ENCODE measurements at regions not wholly inside any gene's neighbourhood (a gene's known extent, or its start where the extent isn't known, plus 50 kb on each side); places are given as distances from the start of the nearest gene placed in this dataset.

GRCh38 chr14:100972118-100972897, 68.8 kb upstream of the RTL1 start:
- Histone ChIP-seq H3K18ac (ENCODE audit: low read depth, low read length) (no peak overlapping the region), H2AFZ (replicated peaks; ENCODE audit: low read length, poor library complexity) (no peak overlapping the region), H4K8ac (ENCODE audit: low read depth in 2 of 2, low read length in 2 of 2) (no peak overlapping the region), H3K27ac (ENCODE audit: insufficient read depth, low read length) (no peak overlapping the region), H3K9me1 (ENCODE audit: insufficient read depth, low read length) (no peaks in the 10 kb centered on the region; the same call in 1 of the 2 replicates), H3K4ac (ENCODE audit: low read depth, low read length) (no peak overlapping the region), H3K14ac (replicated peaks; ENCODE audit: low read depth, low read length) (no peak overlapping the region), H3K9me3 (ENCODE audit: control insufficient read depth, insufficient read depth, low read length) (no peaks in the 10 kb centered on the region), H2AK9ac (replicated peaks; ENCODE audit: low read depth, low read length, poor library complexity) (no peak overlapping the region), H2BK120ac (ENCODE audit: low read depth, low read length) (no peak overlapping the region), H4K5ac (ENCODE audit: low read depth, low read length) (no peak overlapping the region), H3K27me3 (ENCODE audit: control insufficient read depth, insufficient read depth, low read length) (no peaks in the 10 kb centered on the region), H3K79me1 (ENCODE audit: low read depth in 1 of 2, low read length in 2 of 2) (peaks cover 0 to 5% of the 10 kb centered on the region in 2 experiments; a peak in 1 of 4 replicates), H3K9ac (ENCODE audit: low read depth, low read length) (no peak overlapping the region), H2AK5ac (ENCODE audit: low read depth, low read length) (no peak overlapping the region), H2BK20ac (ENCODE audit: low read depth, low read length) (no peak overlapping the region), H2BK15ac (ENCODE audit: low read depth, low read length) (no peak overlapping the region), H3K56ac (ENCODE audit: extremely low read depth, insufficient read depth, low read length) (no peak overlapping the region), H4K20me1 (ENCODE audit: insufficient read depth, low read length) (peaks cover 6% of the 10 kb centered on the region; the same call in 1 of the 2 replicates), H4K91ac (ENCODE audit: insufficient read depth, low read depth, low read length) (no peak overlapping the region), H3K23ac (ENCODE audit: low read depth, low read length) (no peak overlapping the region), H3K4me1 (ENCODE audit: control insufficient read depth, insufficient read depth, low read length) (no peaks in the 10 kb centered on the region), H3K4me3 (ENCODE audit: insufficient read depth, low read depth, low read length) (no peak overlapping the region), H2BK5ac (ENCODE audit: low read depth, low read length, poor library complexity, severe bottlenecking) (no peak overlapping the region), H3K36me3 (ENCODE audit: control insufficient read depth, insufficient read depth, low read length) (peaks cover 21% of the 10 kb centered on the region), H3K4me2 (ENCODE audit: low read depth, low read length) (no peak overlapping the region)
- no peak for ATAC-seq (ENCODE audit: low read depth)
- in situ Hi-C loops (cut with MboI; ENCODE audit: low sequenced_read_pairs): no loop called here
- dilution Hi-C loops (cut with HindIII; ENCODE audit: low sequenced_read_pairs, unreplicated experiment): no loop called here
- no TSS peak for BruUV-seq (replicated peaks)
- ChIA-PET POLR2A (ENCODE audit: unreplicated experiment) (no interaction called here), CTCF (no interaction called here)
- intact Hi-C loops (cut with micrococcal nuclease): no loop called here
- DNase-seq: no peak
- TF ChIP-seq MXI1 (IDR thresholded peaks at IDR 0.05; ENCODE audit: borderline replicate concordance, low read depth, low read length) (no peak), FOS (IDR thresholded peaks at IDR 0.05; ENCODE audit: low read depth, low read length) (peak; percentile 58)
- 30% methylated on average over 2 of the region's 8 CpGs; no CpG with 5 or more reads in 1 of the 2 experiments for WGBS, 2 experiments (ENCODE audit: extremely low coverage in 2 of 2, insufficient read length in 1 of 2)
